ENCODE measurements at regions not wholly inside any gene's neighbourhood (a gene's known extent, or its start where the extent isn't known, plus 50 kb on each side); places are given as distances from the start of the nearest gene placed in this dataset.

- no peak for TF ChIP-seq CTCF (IDR thresholded peaks at IDR 0.05)
- Histone ChIP-seq H3K4me1 (ENCODE audit: control insufficient read depth in 1 of 2, low read depth in 2 of 2) (no peaks in the 10 kb centered on the region), H3K9me3 (no peaks in the 10 kb centered on the region), H3K27ac (no peak overlapping the region), H3K36me3 (no peaks in the 10 kb centered on the region), H3K4me3 (no peak overlapping the region), H3K27me3 (replicated peaks; ENCODE audit: insufficient read depth) (no peaks in the 10 kb centered on the region)
- no peak for DNase-seq (ENCODE audit: low spot score)
- ATAC-seq (ENCODE audit: insufficient number of reproducible peaks, low FRiP score, low read depth) = no peak
These were observed 329.6 kb upstream of the CLNK start for GRCh38 chr4:11014199-11014598.

GRCh38 chr4:11013094-11013664 lies 328.6 kb upstream of the CLNK start:
- no peaks in the 10 kb centered on the region for H3K9me3 ChIP-seq
- no peak for TF ChIP-seq CTCF (IDR thresholded peaks at IDR 0.05)
- no peaks in the 10 kb centered on the region for H3K4me1 ChIP-seq (ENCODE audit: control insufficient read depth in 1 of 2, low read depth in 2 of 2)
- H3K4me3 ChIP-seq = no peak overlapping the region
- no peak for DNase-seq (ENCODE audit: low spot score)
- no peak for ATAC-seq (ENCODE audit: insufficient number of reproducible peaks, low FRiP score, low read depth)
- no peak overlapping the region for H3K27ac ChIP-seq
- no peaks in the 10 kb centered on the region for H3K36me3 ChIP-seq
- no peaks in the 10 kb centered on the region for H3K27me3 ChIP-seq (replicated peaks; ENCODE audit: insufficient read depth)

GRCh38 chr4:11011249-11011648 lies 326.7 kb upstream of the CLNK start:
- no peak for ATAC-seq (ENCODE audit: insufficient number of reproducible peaks, low FRiP score, low read depth)
- no peak for TF ChIP-seq CTCF (IDR thresholded peaks at IDR 0.05)
- H3K9me3 ChIP-seq = no peaks in the 10 kb centered on the region
- no peak for DNase-seq (ENCODE audit: low spot score)
- H3K27me3 ChIP-seq (replicated peaks; ENCODE audit: insufficient read depth) = no peaks in the 10 kb centered on the region
- no peak overlapping the region for H3K27ac ChIP-seq
- H3K4me1 ChIP-seq (ENCODE audit: control insufficient read depth in 1 of 2, low read depth in 2 of 2) = no peaks in the 10 kb centered on the region
- H3K4me3 ChIP-seq = no peak overlapping the region
- no peaks in the 10 kb centered on the region for H3K36me3 ChIP-seq

- H3K4me3 ChIP-seq = no peak overlapping the region
- DNase-seq (ENCODE audit: low spot score) = no peak
- TF ChIP-seq CTCF (IDR thresholded peaks at IDR 0.05) = no peak
- no peak overlapping the region for H3K27ac ChIP-seq
- H3K36me3 ChIP-seq = no peaks in the 10 kb centered on the region
- ATAC-seq (ENCODE audit: insufficient number of reproducible peaks, low FRiP score, low read depth) = no peak
- H3K4me1 ChIP-seq (ENCODE audit: control insufficient read depth in 1 of 2, low read depth in 2 of 2) = no peaks in the 10 kb centered on the region
- no peaks in the 10 kb centered on the region for H3K9me3 ChIP-seq
- H3K27me3 ChIP-seq (replicated peaks; ENCODE audit: insufficient read depth) = no peaks in the 10 kb centered on the region
These were observed 326.1 kb upstream of the CLNK start for GRCh38 chr4:11010624-11011023.

- no peaks in the 10 kb centered on the region for H3K36me3 ChIP-seq
- H3K27me3 ChIP-seq (replicated peaks; ENCODE audit: insufficient read depth) = no peaks in the 10 kb centered on the region
- no peaks in the 10 kb centered on the region for H3K4me1 ChIP-seq (ENCODE audit: control insufficient read depth in 1 of 2, low read depth in 2 of 2)
- no peak overlapping the region for H3K27ac ChIP-seq
- DNase-seq (ENCODE audit: low spot score) (no peak), ATAC-seq (ENCODE audit: insufficient number of reproducible peaks, low FRiP score, low read depth) (no peak)
- no peak for TF ChIP-seq CTCF (IDR thresholded peaks at IDR 0.05)
- no peak overlapping the region for H3K4me3 ChIP-seq
- H3K9me3 ChIP-seq = no peaks in the 10 kb centered on the region
These were observed 324.7 kb upstream of the CLNK start for GRCh38 chr4:11009281-11009680.
